ENCODE measurements at regions not wholly inside any gene's neighbourhood (a gene's known extent, or its start where the extent isn't known, plus 50 kb on each side); places are given as distances from the start of the nearest gene placed in this dataset.

- DNase-seq: no peak
Observed at GRCh38 chr3:106229495-106230278, 360.9 kb upstream of the CBLB start.

- no peak for DNase-seq
Observed at GRCh38 chr3:106231086-106231485, 362.3 kb upstream of the CBLB start.

- DNase-seq: no peak
Observed at GRCh38 chr3:106232956-106233355, 364.1 kb upstream of the CBLB start.

- no peak for DNase-seq
Observed at GRCh38 chr3:106239195-106239697, 370.4 kb upstream of the CBLB start.

GRCh38 chr3:106241593-106241992 lies 372.8 kb upstream of the CBLB start:
- DNase-seq: no peak

- DNase-seq: no peak
Observed at GRCh38 chr3:106242781-106243180, 374.0 kb upstream of the CBLB start.

- DNase-seq: no peak
Observed at GRCh38 chr3:106245400-106245799, 376.6 kb upstream of the CBLB start.

GRCh38 chr3:106247902-106248684 lies 379.3 kb upstream of the CBLB start:
- no peak for DNase-seq

GRCh38 chr3:106249159-106249558 lies 380.3 kb upstream of the CBLB start:
- no peak for DNase-seq

GRCh38 chr3:106249981-106250380 lies 381.2 kb upstream of the CBLB start:
- DNase-seq: no peak

- no peak for DNase-seq
Observed at GRCh38 chr3:106251160-106251892, 382.5 kb upstream of the CBLB start.

GRCh38 chr3:106255870-106256248 lies 387.0 kb upstream of the CBLB start:
- DNase-seq: no peak

GRCh38 chr3:106256249-106256957 lies 387.6 kb upstream of the CBLB start:
- DNase-seq: no peak

- no peak for DNase-seq
Observed at GRCh38 chr3:106257172-106257571, 388.4 kb upstream of the CBLB start.

- DNase-seq: no peak
Observed at GRCh38 chr3:106261396-106261795, 392.6 kb upstream of the CBLB start.

- no peak for DNase-seq
Observed at GRCh38 chr3:106261915-106262683, 393.3 kb upstream of the CBLB start.

- DNase-seq: no peak
Observed at GRCh38 chr3:106263011-106263410, 394.2 kb upstream of the CBLB start.

GRCh38 chr3:106263546-106263945 lies 394.7 kb upstream of the CBLB start:
- no peak for DNase-seq

- DNase-seq: no peak
Observed at GRCh38 chr3:106265704-106266103, 396.9 kb upstream of the CBLB start.

GRCh38 chr3:106268696-106269095 lies 399.9 kb upstream of the CBLB start:
- no peak for DNase-seq

GRCh38 chr3:106272302-106272701 lies 403.5 kb upstream of the CBLB start:
- no peak for DNase-seq

- no peak for DNase-seq
Observed at GRCh38 chr3:106275592-106275991, 406.8 kb upstream of the CBLB start.

All from NCI-H446 treated with DMSO at 0.1 percent for 48 hours (cell line).